Gastrocnemius medialis (tissue), 4 donors: ENCODE measurements at regions not wholly inside any gene's neighbourhood (a gene's known extent, or its start where the extent isn't known, plus 50 kb on each side); places are given as distances from the start of the nearest gene placed in this dataset.

Source experiments
- POLR2A ChIP-seq, 2 donors: fragments of 450-650 bp; IDR thresholded peaks; one replicate each; pipeline ENCODE4 v1.6.1; 2017; ENCODE audit warnings: antibody characterized with exemption in 2 of 2, mild to moderate bottlenecking in 2 of 2, moderate library complexity in 2 of 2
- TF ChIP-seq, protein P1 (sequence below), 5 experiments: fragments of 450-650 bp in 3 of 5; fragments of 200-600 bp in 2 of 5; sonication (generic) in 2 of 5; IDR thresholded peaks in 4 of 5; conservative IDR thresholded peaks in 1 of 5; 1 replicate in 4 of 5; 2 replicates in 1 of 5; pipeline ENCODE4 v1.5.1; 2016 to 2019; ENCODE audit warnings: antibody characterized with exemption in 5 of 5, mild to moderate bottlenecking in 3 of 5, moderate library complexity in 3 of 5

DNA sequence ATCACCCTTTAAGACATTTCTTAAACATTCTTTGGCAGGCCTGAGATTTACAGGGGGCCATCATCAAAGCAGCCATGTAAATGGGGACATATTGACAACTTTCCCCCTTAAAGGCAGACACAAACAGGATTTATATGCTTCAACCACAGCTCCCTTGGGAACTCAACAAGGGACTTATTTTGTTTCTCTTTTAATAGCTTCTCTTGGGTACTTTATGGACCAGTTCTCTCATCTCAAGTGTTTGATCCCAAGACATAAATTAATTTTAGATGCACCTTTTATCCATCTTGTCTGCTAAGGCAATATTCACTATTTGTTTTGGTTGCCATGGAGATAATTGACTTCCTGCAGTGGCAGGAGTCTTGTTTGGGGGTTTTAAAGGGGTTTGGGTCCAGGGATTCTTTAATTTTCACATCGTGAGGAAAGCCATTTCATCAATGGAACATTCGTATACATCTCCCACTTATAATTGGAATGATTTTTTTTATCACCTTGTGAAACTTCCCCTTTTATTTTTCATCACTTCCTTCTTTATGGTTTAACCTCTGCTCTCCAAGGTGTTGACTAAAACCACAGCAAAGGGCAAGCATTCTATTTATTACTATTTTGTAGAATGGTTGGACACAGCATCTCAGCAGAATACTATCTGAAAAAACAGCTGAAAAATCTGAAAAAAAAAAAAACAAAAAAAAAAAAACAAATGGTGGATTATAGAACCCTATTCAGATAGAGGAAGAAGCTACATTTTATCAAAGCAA is 726.0 kb downstream of the DIAPH3 start:
- TF ChIP-seq, protein P1, sequence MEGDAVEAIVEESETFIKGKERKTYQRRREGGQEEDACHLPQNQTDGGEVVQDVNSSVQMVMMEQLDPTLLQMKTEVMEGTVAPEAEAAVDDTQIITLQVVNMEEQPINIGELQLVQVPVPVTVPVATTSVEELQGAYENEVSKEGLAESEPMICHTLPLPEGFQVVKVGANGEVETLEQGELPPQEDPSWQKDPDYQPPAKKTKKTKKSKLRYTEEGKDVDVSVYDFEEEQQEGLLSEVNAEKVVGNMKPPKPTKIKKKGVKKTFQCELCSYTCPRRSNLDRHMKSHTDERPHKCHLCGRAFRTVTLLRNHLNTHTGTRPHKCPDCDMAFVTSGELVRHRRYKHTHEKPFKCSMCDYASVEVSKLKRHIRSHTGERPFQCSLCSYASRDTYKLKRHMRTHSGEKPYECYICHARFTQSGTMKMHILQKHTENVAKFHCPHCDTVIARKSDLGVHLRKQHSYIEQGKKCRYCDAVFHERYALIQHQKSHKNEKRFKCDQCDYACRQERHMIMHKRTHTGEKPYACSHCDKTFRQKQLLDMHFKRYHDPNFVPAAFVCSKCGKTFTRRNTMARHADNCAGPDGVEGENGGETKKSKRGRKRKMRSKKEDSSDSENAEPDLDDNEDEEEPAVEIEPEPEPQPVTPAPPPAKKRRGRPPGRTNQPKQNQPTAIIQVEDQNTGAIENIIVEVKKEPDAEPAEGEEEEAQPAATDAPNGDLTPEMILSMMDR (IDR thresholded peaks at IDR 0.05 in 4 of 5, conservative IDR thresholded peaks at IDR 0.05 in 1 of 5), result no peak
- TF ChIP-seq POLR2A (IDR thresholded peaks at IDR 0.05), result no peak
